ENCODE measurements at regions not wholly inside any gene's neighbourhood (a gene's known extent, or its start where the extent isn't known, plus 50 kb on each side); places are given as distances from the start of the nearest gene placed in this dataset.
"Not testable (repeated sequence)": the region's sequence is repeated elsewhere in the genome, so short reads cannot be mapped to it uniquely, and the experiment has no call there.

DNA sequence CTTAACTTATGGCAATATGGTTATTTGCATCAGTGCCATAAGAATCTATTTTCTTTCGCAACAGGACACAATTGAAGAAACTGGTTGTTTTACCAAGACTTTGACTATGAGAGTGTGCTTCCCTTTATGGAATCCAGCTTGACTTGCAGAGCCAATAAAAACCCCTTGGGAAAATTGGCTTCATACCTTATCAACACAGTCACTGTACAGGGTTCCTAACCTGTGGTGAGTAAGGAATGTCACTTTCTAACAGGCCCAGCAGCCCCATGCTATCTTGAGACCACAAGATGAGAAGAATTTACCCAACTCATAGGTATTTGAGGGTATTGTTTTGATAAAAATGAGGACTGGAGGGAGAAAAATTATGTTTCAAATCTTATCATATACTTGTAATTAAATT is 418.5 kb upstream of the MAP2 start:
- no peak overlapping the region for H3K9ac ChIP-seq (ENCODE audit: low read depth, low read length)
- H3K4me2 ChIP-seq (ENCODE audit: low read length), result no peak overlapping the region
- H3K27me3 ChIP-seq (ENCODE audit: control insufficient read depth, insufficient read depth, low read length), result no peaks in the 10 kb centered on the region
- no peaks in the 10 kb centered on the region for H3K4me1 ChIP-seq (ENCODE audit: control insufficient read depth, insufficient read depth, low read length)
- peaks cover 9% of the 10 kb centered on the region for H3K9me3 ChIP-seq (replicated peaks; ENCODE audit: low read length)
- H3K36me3 ChIP-seq (ENCODE audit: insufficient read depth, low read length), result no peaks in the 10 kb centered on the region
- H3K4me3 ChIP-seq (ENCODE audit: low read length), result no peak overlapping the region

DNA sequence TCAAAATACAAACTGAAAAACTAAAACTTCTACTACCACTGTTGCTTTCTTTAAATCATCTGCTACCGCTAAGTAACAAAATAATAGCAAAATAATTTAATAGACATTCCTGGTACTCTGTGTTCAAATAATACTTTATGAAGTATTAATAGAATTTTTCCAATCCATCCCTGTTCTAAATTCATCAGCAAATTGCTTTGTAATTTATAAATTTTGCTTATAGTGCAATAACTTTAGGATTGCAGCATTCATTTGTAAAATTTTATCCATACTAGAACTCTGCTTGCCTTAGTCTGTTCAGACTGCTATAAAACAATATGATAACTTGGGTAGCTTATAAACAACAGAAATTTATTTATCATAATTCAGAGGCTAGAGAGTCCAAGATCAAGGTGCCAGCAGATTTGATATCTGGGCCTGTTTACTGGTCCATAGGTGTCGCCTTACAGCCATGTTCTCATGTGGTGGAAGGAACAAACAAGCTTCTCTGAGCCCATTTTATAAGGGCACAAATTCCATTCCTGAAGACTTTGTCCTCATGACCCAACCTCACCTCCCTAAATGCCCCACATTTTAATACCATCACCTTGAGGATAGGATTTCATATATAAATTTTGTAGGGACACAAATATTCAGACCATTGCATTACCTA is 415.1 kb upstream of the MAP2 start:
- Histone ChIP-seq H3K4me2 (ENCODE audit: low read length) (no peak overlapping the region), H3K9ac (ENCODE audit: low read depth, low read length) (no peak overlapping the region), H3K4me1 (ENCODE audit: control insufficient read depth, insufficient read depth, low read length) (no peaks in the 10 kb centered on the region), H3K9me3 (replicated peaks; ENCODE audit: low read length) (peaks cover 8% of the 10 kb centered on the region), H3K36me3 (ENCODE audit: insufficient read depth, low read length) (no peaks in the 10 kb centered on the region), H3K4me3 (ENCODE audit: low read length) (no peak overlapping the region), H3K27me3 (ENCODE audit: control insufficient read depth, insufficient read depth, low read length) (no peaks in the 10 kb centered on the region)

DNA sequence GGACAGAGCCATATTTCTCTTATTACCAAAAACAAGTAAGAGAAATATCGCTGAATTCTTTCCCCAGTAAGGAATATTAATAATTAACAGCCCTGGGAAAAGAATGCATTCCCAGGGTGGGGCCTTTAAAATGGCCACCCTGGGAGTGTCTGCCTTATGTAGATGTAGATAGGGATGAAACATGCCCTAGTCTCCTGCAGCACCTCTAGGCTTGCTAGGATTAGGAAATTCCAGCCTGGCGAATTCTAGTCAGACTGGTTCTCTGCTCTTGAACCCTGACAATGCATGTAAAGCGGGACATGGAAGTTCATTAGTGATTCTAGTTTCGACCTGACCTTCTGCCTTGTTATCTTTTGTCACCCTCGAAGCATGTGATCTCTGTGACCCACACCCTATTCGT is 405.2 kb upstream of the MAP2 start:
- not testable (repeated sequence) for H3K36me3 ChIP-seq (ENCODE audit: insufficient read depth, low read length); H3K9me3 ChIP-seq (replicated peaks; ENCODE audit: low read length); H3K4me3 ChIP-seq (ENCODE audit: low read length); H3K9ac ChIP-seq (ENCODE audit: low read depth, low read length); H3K4me2 ChIP-seq (ENCODE audit: low read length); H3K27me3 ChIP-seq (ENCODE audit: control insufficient read depth, insufficient read depth, low read length); H3K4me1 ChIP-seq (ENCODE audit: control insufficient read depth, insufficient read depth, low read length)

DNA sequence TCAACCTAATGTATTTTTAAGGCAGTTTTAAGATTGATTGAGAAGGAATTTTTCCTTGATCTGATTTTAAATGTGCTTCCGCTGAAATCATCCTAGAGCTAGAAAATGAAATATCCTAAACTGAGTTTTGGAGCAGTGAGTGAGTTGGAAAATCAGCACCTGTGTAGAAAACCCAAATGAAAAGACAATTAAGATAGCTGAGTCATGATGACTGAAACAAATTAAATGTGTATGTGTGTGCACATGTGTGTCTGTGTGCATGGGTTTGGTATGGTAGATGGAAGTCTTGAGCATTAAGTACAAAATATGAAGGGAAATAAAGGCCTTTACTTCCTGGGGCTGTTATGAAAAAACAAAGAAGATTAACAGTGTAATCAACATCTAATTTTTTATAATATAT is 394.6 kb upstream of the MAP2 start:
- no peaks in the 10 kb centered on the region for H3K9me3 ChIP-seq (replicated peaks; ENCODE audit: low read length)
- no peak overlapping the region for H3K4me2 ChIP-seq (ENCODE audit: low read length)
- H3K9ac ChIP-seq (ENCODE audit: low read depth, low read length), result no peak overlapping the region
- no peaks in the 10 kb centered on the region for H3K36me3 ChIP-seq (ENCODE audit: insufficient read depth, low read length)
- H3K4me3 ChIP-seq (ENCODE audit: low read length), result no peak overlapping the region
- H3K27me3 ChIP-seq (ENCODE audit: control insufficient read depth, insufficient read depth, low read length), result no peaks in the 10 kb centered on the region
- H3K4me1 ChIP-seq (ENCODE audit: control insufficient read depth, insufficient read depth, low read length), result no peaks in the 10 kb centered on the region

DNA sequence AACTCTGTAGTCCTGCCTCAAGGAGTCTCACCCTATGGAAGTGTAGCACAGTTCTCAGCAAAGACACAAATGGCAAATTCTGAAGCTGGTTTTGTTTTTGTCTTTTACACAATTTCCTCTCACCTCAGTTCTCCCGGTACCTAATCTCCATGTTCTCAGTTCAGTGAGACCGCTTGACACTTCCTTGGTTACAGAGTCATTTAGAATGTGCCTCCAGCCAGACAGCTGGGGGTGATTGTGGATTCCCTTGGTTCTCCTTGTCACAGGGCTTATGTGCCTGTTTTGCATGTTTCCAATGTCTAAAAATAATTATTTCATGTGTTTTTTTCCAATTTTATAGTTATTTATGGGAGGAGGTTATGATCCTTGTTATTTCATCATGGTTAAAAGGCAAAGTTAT is 379.5 kb upstream of the MAP2 start:
- H3K4me3 ChIP-seq (ENCODE audit: low read length), result no peak overlapping the region
- no peaks in the 10 kb centered on the region for H3K36me3 ChIP-seq (ENCODE audit: insufficient read depth, low read length)
- H3K4me1 ChIP-seq (ENCODE audit: control insufficient read depth, insufficient read depth, low read length), result no peaks in the 10 kb centered on the region
- H3K9ac ChIP-seq (ENCODE audit: low read depth, low read length), result no peak overlapping the region
- no peak overlapping the region for H3K4me2 ChIP-seq (ENCODE audit: low read length)
- H3K27me3 ChIP-seq (ENCODE audit: control insufficient read depth, insufficient read depth, low read length), result no peaks in the 10 kb centered on the region
- no peaks in the 10 kb centered on the region for H3K9me3 ChIP-seq (replicated peaks; ENCODE audit: low read length)

DNA sequence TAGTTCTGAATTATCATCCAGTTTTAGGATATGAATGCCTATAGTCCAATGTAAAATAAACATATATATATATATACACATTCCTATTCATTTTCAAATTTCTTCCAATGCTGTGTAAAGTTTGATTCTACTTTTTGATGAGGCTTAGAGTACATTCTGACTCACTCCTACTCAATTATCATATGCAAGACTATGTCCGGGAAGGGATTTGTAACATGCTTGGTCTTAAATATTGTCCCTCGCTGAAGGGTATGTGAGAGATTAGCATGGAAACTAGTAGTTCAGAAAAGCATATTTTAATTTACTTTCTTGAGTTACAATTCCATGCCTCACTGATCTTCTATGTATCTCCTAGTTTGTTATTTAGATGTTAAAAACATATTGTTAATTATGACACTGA is 377.7 kb upstream of the MAP2 start:
- no peak overlapping the region for H3K4me3 ChIP-seq (ENCODE audit: low read length)
- no peaks in the 10 kb centered on the region for H3K4me1 ChIP-seq (ENCODE audit: control insufficient read depth, insufficient read depth, low read length)
- H3K4me2 ChIP-seq (ENCODE audit: low read length), result no peak overlapping the region

DNA sequence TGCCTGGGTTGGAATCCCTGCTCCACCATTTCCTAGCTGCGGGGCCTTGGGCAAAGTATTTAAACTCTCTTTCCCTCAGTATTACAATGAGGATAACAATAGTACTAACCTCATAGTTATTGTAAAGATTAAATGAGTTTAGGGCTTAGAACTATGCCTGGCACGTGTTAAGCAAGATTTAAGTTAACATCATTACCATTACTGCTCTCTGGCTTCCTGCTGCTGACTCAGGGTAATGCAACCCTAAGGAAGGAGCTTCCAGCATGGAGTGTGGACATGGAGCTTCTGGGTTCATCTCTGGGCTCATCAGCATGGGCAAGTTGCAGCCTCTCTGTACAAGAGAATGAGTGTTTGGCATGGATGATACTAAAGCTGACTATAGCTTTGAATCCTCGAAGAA is 374.2 kb upstream of the MAP2 start:
- Histone ChIP-seq H3K4me1 (ENCODE audit: control insufficient read depth, insufficient read depth, low read length) (no peaks in the 10 kb centered on the region), H3K4me2 (ENCODE audit: low read length) (no peak overlapping the region), H3K36me3 (ENCODE audit: insufficient read depth, low read length) (no peaks in the 10 kb centered on the region), H3K9ac (ENCODE audit: low read depth, low read length) (no peak overlapping the region), H3K9me3 (replicated peaks; ENCODE audit: low read length) (peaks cover 4% of the 10 kb centered on the region), H3K4me3 (ENCODE audit: low read length) (no peak overlapping the region), H3K27me3 (ENCODE audit: control insufficient read depth, insufficient read depth, low read length) (no peaks in the 10 kb centered on the region)

More for the DNA sequence above, 377.7 kb upstream of the MAP2 start:
- H3K9ac ChIP-seq (ENCODE audit: low read depth, low read length), result no peak overlapping the region
- H3K9me3 ChIP-seq (replicated peaks; ENCODE audit: low read length), result no peaks in the 10 kb centered on the region
- no peaks in the 10 kb centered on the region for H3K27me3 ChIP-seq (ENCODE audit: control insufficient read depth, insufficient read depth, low read length)
- no peaks in the 10 kb centered on the region for H3K36me3 ChIP-seq (ENCODE audit: insufficient read depth, low read length)

DNA sequence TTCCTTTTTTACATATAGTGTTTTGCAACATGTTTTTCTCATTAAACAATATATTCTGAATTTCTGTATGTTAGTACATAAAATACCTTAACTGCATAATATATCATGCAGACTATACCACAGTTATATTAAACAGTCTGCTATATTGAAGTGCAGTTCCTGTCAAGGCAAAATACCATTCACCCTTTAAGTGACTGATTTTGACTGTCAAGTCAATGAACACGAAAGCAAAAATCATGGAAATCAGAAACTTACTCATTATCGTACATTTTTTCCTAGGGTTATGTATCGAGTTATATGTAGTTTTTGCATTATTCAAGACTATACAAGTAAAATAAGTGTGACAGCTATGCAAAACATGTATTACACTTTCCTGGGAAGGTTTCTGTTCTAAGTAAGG is 361.6 kb upstream of the MAP2 start:
- H3K4me1 ChIP-seq (ENCODE audit: control insufficient read depth, insufficient read depth, low read length), result no peaks in the 10 kb centered on the region
- H3K36me3 ChIP-seq (ENCODE audit: insufficient read depth, low read length), result no peaks in the 10 kb centered on the region
- H3K4me2 ChIP-seq (ENCODE audit: low read length), result no peak overlapping the region
- no peak overlapping the region for H3K9ac ChIP-seq (ENCODE audit: low read depth, low read length)
- H3K27me3 ChIP-seq (ENCODE audit: control insufficient read depth, insufficient read depth, low read length), result no peaks in the 10 kb centered on the region
- peaks cover 4% of the 10 kb centered on the region for H3K9me3 ChIP-seq (replicated peaks; ENCODE audit: low read length)
- no peak overlapping the region for H3K4me3 ChIP-seq (ENCODE audit: low read length)

DNA sequence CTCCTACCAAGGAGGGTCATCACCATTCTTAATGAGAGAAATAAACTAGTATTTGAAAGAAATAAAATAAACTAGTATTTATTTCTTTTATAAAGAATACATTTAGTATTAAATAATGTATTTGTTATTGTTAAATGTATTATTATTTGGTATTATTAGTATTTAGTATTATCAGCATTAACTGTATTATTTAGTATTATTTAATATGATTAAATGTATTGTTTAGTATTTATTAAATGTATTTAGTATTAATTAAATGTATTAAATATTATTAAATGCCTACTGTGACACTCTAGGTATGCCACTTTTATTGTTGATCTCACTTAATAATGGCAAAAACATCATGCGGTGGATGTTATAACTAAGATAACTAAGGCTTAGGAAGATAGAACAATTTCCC is 353.6 kb upstream of the MAP2 start:
- Histone ChIP-seq H3K36me3 (ENCODE audit: insufficient read depth, low read length) (no peaks in the 10 kb centered on the region), H3K4me2 (ENCODE audit: low read length) (no peak overlapping the region), H3K9ac (ENCODE audit: low read depth, low read length) (no peak overlapping the region), H3K4me3 (ENCODE audit: low read length) (no peak overlapping the region), H3K4me1 (ENCODE audit: control insufficient read depth, insufficient read depth, low read length) (no peaks in the 10 kb centered on the region), H3K27me3 (ENCODE audit: control insufficient read depth, insufficient read depth, low read length) (no peaks in the 10 kb centered on the region), H3K9me3 (replicated peaks; ENCODE audit: low read length) (peaks cover 12% of the 10 kb centered on the region)

DNA sequence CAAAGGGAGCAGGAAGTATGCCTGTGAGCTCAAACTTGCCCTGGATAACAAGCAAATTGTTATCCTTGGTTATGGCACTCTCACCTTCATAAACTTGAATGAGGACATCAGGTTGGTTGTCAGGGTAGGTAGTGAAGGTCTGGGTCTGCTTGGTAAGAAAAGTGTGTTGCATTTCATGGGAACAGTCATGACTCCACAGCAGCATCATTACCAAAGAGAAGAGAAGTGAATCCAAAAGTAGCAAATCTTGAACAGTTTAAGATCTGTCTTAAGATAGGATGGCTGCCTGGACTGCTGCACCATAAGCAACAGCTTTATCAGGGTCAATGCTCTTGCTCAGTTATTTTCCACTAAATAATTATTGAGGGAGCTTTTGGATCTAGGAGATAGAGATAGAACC is 350.7 kb upstream of the MAP2 start:
- no peaks in the 10 kb centered on the region for H3K27me3 ChIP-seq (ENCODE audit: control insufficient read depth, insufficient read depth, low read length)
- no peak overlapping the region for H3K9ac ChIP-seq (ENCODE audit: low read depth, low read length)
- no peaks in the 10 kb centered on the region for H3K4me1 ChIP-seq (ENCODE audit: control insufficient read depth, insufficient read depth, low read length)
- no peaks in the 10 kb centered on the region for H3K36me3 ChIP-seq (ENCODE audit: insufficient read depth, low read length)
- no peak overlapping the region for H3K4me2 ChIP-seq (ENCODE audit: low read length)
- peaks cover under 1% of the 10 kb centered on the region for H3K9me3 ChIP-seq (replicated peaks; ENCODE audit: low read length)
- H3K4me3 ChIP-seq (ENCODE audit: low read length), result no peak overlapping the region

DNA sequence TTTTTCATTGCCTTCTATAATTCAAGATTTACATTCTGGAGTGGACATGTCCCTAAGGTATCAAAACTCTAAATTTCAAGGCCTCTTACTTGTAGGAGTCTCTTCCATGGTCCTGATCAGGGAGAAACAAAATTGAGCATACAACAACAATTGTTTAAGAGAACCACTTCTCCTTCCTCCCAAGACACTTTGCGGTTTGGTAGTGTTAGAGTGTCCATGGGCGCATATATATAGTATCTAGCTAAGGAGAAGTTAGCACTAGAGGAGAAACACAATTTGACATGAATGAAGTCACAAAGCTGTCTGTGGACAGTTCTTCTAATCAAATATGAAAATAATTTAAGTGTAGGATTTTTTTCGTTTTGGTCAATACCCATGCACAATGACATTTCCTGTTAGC is 349.1 kb upstream of the MAP2 start:
- no peak overlapping the region for H3K9ac ChIP-seq (ENCODE audit: low read depth, low read length)
- no peaks in the 10 kb centered on the region for H3K27me3 ChIP-seq (ENCODE audit: control insufficient read depth, insufficient read depth, low read length)
- no peaks in the 10 kb centered on the region for H3K36me3 ChIP-seq (ENCODE audit: insufficient read depth, low read length)
- H3K4me2 ChIP-seq (ENCODE audit: low read length), result no peak overlapping the region
- H3K4me1 ChIP-seq (ENCODE audit: control insufficient read depth, insufficient read depth, low read length), result no peaks in the 10 kb centered on the region
- no peak overlapping the region for H3K4me3 ChIP-seq (ENCODE audit: low read length)
- no peaks in the 10 kb centered on the region for H3K9me3 ChIP-seq (replicated peaks; ENCODE audit: low read length)

DNA sequence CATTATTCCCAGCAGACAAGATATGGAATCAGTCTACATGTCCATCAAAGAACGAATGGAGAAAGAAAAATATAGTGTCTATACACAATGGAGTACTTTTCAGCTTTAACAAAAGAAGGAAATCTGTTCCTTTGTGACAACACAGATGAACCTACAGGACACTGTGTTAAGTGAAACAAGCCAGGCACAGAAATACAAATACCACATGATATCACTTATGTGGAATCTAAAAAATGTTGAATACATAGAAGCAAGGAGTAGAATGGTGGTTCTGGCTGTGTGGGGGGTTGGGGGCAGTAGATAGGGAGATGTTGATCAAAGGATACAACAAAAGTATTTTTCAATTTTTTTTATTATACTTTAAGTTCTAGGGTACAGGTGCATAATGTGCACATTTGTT is 347.7 kb upstream of the MAP2 start:
- no peak overlapping the region for H3K4me2 ChIP-seq (ENCODE audit: low read length)
- H3K4me1 ChIP-seq (ENCODE audit: control insufficient read depth, insufficient read depth, low read length), result no peaks in the 10 kb centered on the region

More for the DNA sequence above, 347.7 kb upstream of the MAP2 start:
- Histone ChIP-seq H3K4me3 (ENCODE audit: low read length) (no peak overlapping the region), H3K9ac (ENCODE audit: low read depth, low read length) (no peak overlapping the region), H3K36me3 (ENCODE audit: insufficient read depth, low read length) (no peaks in the 10 kb centered on the region), H3K9me3 (replicated peaks; ENCODE audit: low read length) (no peaks in the 10 kb centered on the region), H3K27me3 (ENCODE audit: control insufficient read depth, insufficient read depth, low read length) (no peaks in the 10 kb centered on the region)

Measured in skeletal muscle satellite cell (primary cell).